ENCODE measurements at regions not wholly inside any gene's neighbourhood (a gene's known extent, or its start where the extent isn't known, plus 50 kb on each side); places are given as distances from the start of the nearest gene placed in this dataset.

- TF ChIP-seq BCL3 (IDR thresholded peaks at IDR 0.05) (no peak), POLR2A (IDR thresholded peaks at IDR 0.05; ENCODE audit: low read length) (no peak), CBX8 (IDR thresholded peaks at IDR 0.05) (no peak), PHF8 (IDR thresholded peaks at IDR 0.05; ENCODE audit: borderline replicate concordance, low read depth) (no peak), CTCF (IDR thresholded peaks at IDR 0.05) (no peak), MYC (IDR thresholded peaks at IDR 0.05; ENCODE audit: borderline replicate concordance, low read length) (no peak), PBX3 (IDR thresholded peaks at IDR 0.05) (no peak), EP300 (IDR thresholded peaks at IDR 0.05) (no peak), REST (IDR thresholded peaks at IDR 0.05) (no peak), HMGXB4 (CRISPR knock-in tag; IDR thresholded peaks at IDR 0.05; ENCODE audit: borderline replicate concordance) (no peak), MAX (IDR thresholded peaks at IDR 0.05) (no peak)
Measured at GRCh38 chr2:11998626-11999378, 252.4 kb downstream of the LPIN1 start.

Measured in A549 (cell line).